H1 (cell line): ENCODE measurements at regions not wholly inside any gene's neighbourhood (a gene's known extent, or its start where the extent isn't known, plus 50 kb on each side); places are given as distances from the start of the nearest gene placed in this dataset.
"Not testable (repeated sequence)": the region's sequence is repeated elsewhere in the genome, so short reads cannot be mapped to it uniquely, and the experiment has no call there.

Source experiments
- CTCF ChIA-PET: fragments of 300-600 bp; sonication (Branson Sonifier 250); formaldehyde crosslinking; loops from one replicate; lab custom pipeline; 2021; ENCODE audit not compliant: partially characterized antibody; lab: Charles Lee
- POLR2A ChIA-PET: fragments of 300-600 bp; sonication (Branson Sonifier 250); formaldehyde crosslinking; loops from one replicate; lab custom pipeline; 2021; ENCODE audit warnings: inconsistent platforms; ENCODE audit not compliant: partially characterized antibody; lab: Charles Lee
- DNase-seq, 2 experiments: peaks; one replicate each; pipeline versions ENCODE4 v3.0.0 to v3.0.0-alpha.2; 2010 to 2022; ENCODE audit warnings: low spot score in 2 of 2, low read depth in 1 of 2, mixed read lengths in 1 of 2
- FAIRE-seq: peaks from 2 replicates; lab custom pipeline; 2011; peaks lifted over from hg19 to GRCh38; lab: Jason Lieb, UNC
- H2AFZ ChIP-seq: 2 replicates; pipeline ENCODE4 v1.8.1; 2012; ENCODE audit warnings: low read length, inconsistent platforms
- H2AK5ac ChIP-seq: 2 replicates; pipeline ENCODE4 v1.6.1; 2013; ENCODE audit warnings: low read depth, low read length
- H2BK120ac ChIP-seq: replicated peaks from 2 replicates; pipeline ENCODE3; 2013; ENCODE audit warnings: low read depth, low read length, inconsistent platforms
- H2BK12ac ChIP-seq: 2 replicates; pipeline ENCODE4 v1.6.1; 2013; ENCODE audit warnings: low read depth, low read length
- H2BK15ac ChIP-seq: 2 replicates; pipeline ENCODE4 v1.6.1; 2013; ENCODE audit warnings: low read length
- H2BK20ac ChIP-seq: 2 replicates; pipeline ENCODE4 v1.6.1; 2013; ENCODE audit warnings: low read length
- H2BK5ac ChIP-seq: 2 replicates; pipeline ENCODE4 v1.6.1; 2013; ENCODE audit warnings: low read depth, low read length
- H3K14ac ChIP-seq: 2 replicates; pipeline ENCODE4 v1.6.1; 2013; ENCODE audit warnings: inconsistent platforms; ENCODE audit not compliant: insufficient read length
- H3K18ac ChIP-seq: 2 replicates; pipeline ENCODE4 v1.6.1; 2013; ENCODE audit warnings: low read length; ENCODE audit errors: extremely low read depth
- H3K23ac ChIP-seq: 2 replicates; pipeline ENCODE4 v1.6.1; 2013; ENCODE audit warnings: inconsistent platforms; ENCODE audit not compliant: insufficient read length
- H3K23me2 ChIP-seq: 2 replicates; pipeline ENCODE4 v1.6.1; 2013; ENCODE audit warnings: low read depth, low read length
- H3K27ac ChIP-seq: 2 replicates; pipeline ENCODE4 v1.6.1; 2011; ENCODE audit warnings: low read depth, low read length, inconsistent platforms
- H3K27me3 ChIP-seq, 4 experiments: replicated peaks in 1 of 4; 1 replicate in 1 of 4; 2 replicates in 3 of 4; pipeline versions ENCODE4 v1.6.1 to v1.8.1; 2011 to 2013; ENCODE audit warnings: low read length in 3 of 4, mild to moderate bottlenecking in 3 of 4, inconsistent platforms in 2 of 4, mixed read lengths in 2 of 4, moderate library complexity in 1 of 4; ENCODE audit not compliant: control insufficient read depth in 3 of 4, insufficient read depth in 3 of 4; ENCODE audit errors: extremely low read depth in 1 of 4
- H3K36me3 ChIP-seq, 4 experiments: 2 replicates each; pipeline versions ENCODE4 v1.6.1 to v1.8.1; 2011 to 2013; ENCODE audit warnings: mild to moderate bottlenecking in 4 of 4, low read length in 3 of 4, moderate library complexity in 2 of 4, control low read depth in 1 of 4, inconsistent platforms in 1 of 4; ENCODE audit not compliant: insufficient read depth in 4 of 4, control insufficient read depth in 2 of 4
- H3K4ac ChIP-seq: replicated peaks from 2 replicates; pipeline ENCODE3; 2013; ENCODE audit warnings: low read length, low read depth, mixed read lengths, inconsistent platforms; ENCODE audit not compliant: insufficient read length
- H3K4me1 ChIP-seq, 4 experiments: replicated peaks in 1 of 4; 1 replicate in 1 of 4; 2 replicates in 3 of 4; pipeline versions ENCODE4 v1.6.1 to v1.8.1; 2011 to 2013; ENCODE audit warnings: low read length in 3 of 4, inconsistent platforms in 2 of 4, mixed read lengths in 1 of 4; ENCODE audit not compliant: insufficient read depth in 4 of 4, control insufficient read depth in 3 of 4
- H3K4me2 ChIP-seq, 2 experiments: 2 replicates each; pipeline versions ENCODE4 v1.6.1 to v1.8.1; 2011 to 2013; ENCODE audit warnings: low read depth in 2 of 2, low read length in 2 of 2, control low read depth in 1 of 2, inconsistent platforms in 1 of 2, mild to moderate bottlenecking in 1 of 2; ENCODE audit not compliant: insufficient read depth in 1 of 2
- H3K4me3 ChIP-seq, 4 experiments: fragments of 200-600, 300-600 bp in 1 of 4; sonication (generic), shearing (Covaris generic), sonication (Bioruptor Twin) in 1 of 4; 2 replicates each; pipeline versions ENCODE4 v1.5.1 to v1.8.1; 2011 to 2016; ENCODE audit warnings: low read length in 4 of 4, low read depth in 3 of 4, control low read depth in 2 of 4, inconsistent platforms in 2 of 4, mild to moderate bottlenecking in 2 of 4, mixed read lengths in 1 of 4, moderate library complexity in 1 of 4; ENCODE audit not compliant: insufficient read depth in 2 of 4; ENCODE audit errors: extremely low read depth in 1 of 4
- H3K56ac ChIP-seq: replicated peaks from 2 replicates; pipeline ENCODE3; 2013; ENCODE audit warnings: low read depth, mild to moderate bottlenecking, mixed read lengths, low read length, inconsistent platforms; ENCODE audit not compliant: insufficient read length
- H3K79me1 ChIP-seq: 2 replicates; pipeline ENCODE4 v1.6.1; 2013; ENCODE audit warnings: low read depth, low read length, control low read depth
- H3K79me2 ChIP-seq, 2 experiments: 2 replicates each; pipeline versions ENCODE4 v1.6.1 to v1.8.1; 2012 to 2013; ENCODE audit warnings: low read length in 2 of 2, mild to moderate bottlenecking in 2 of 2, inconsistent platforms in 1 of 2; ENCODE audit not compliant: insufficient read depth in 2 of 2, control insufficient read depth in 1 of 2
- H3K9ac ChIP-seq, 4 experiments: replicated peaks in 1 of 4; 1 replicate in 1 of 4; 2 replicates in 3 of 4; pipeline versions ENCODE4 v1.6.1 to v1.8.1; 2011 to 2013; ENCODE audit warnings: low read depth in 3 of 4, low read length in 3 of 4, control low read depth in 2 of 4, mild to moderate bottlenecking in 2 of 4, moderate library complexity in 2 of 4, inconsistent platforms in 1 of 4; ENCODE audit errors: extremely low read depth in 1 of 4
- H3K9me3 ChIP-seq, 2 experiments: 2 replicates each; pipeline versions ENCODE4 v1.6.1 to v1.8.1; 2012 to 2013; ENCODE audit warnings: mild to moderate bottlenecking in 2 of 2, moderate library complexity in 2 of 2, control low read depth in 1 of 2, inconsistent platforms in 1 of 2, low read depth in 1 of 2, low read length in 1 of 2, mixed read lengths in 1 of 2; ENCODE audit not compliant: insufficient read depth in 2 of 2
- H4K20me1 ChIP-seq, 2 experiments: replicated peaks in 1 of 2; 2 replicates each; pipeline versions ENCODE3 to v1.8.1; 2011 to 2013; ENCODE audit warnings: inconsistent platforms in 2 of 2, low read length in 2 of 2, mild to moderate bottlenecking in 1 of 2; ENCODE audit not compliant: insufficient read depth in 2 of 2, control insufficient read depth in 1 of 2
- H4K5ac ChIP-seq: 2 replicates; pipeline ENCODE4 v1.6.1; 2013; ENCODE audit warnings: low read length, low read depth, mixed read lengths, inconsistent platforms; ENCODE audit not compliant: insufficient read length
- H4K8ac ChIP-seq: 2 replicates; pipeline ENCODE4 v1.8.0; 2013; ENCODE audit warnings: mild to moderate bottlenecking, moderate library complexity, low read length, inconsistent platforms; ENCODE audit not compliant: insufficient read depth; ENCODE audit errors: extremely low read depth
- H4K91ac ChIP-seq: replicated peaks from 2 replicates; pipeline ENCODE3; 2013; ENCODE audit warnings: low read length, mixed read lengths, inconsistent platforms; ENCODE audit not compliant: insufficient read length
- WGBS, 2 experiments: shearing (Covaris generic) in 1 of 2; methylation state at CpG; one replicate each; pipeline versions ENCODE4 v1.1.6 to v1.1.7; 2013 to 2015; ENCODE audit warnings: low lambda C conversion rate in 2 of 2, mixed read lengths in 2 of 2, inconsistent platforms in 1 of 2, low coverage in 1 of 2, missing lambda C conversion rate in 1 of 2; ENCODE audit not compliant: insufficient replicate concordance in 2 of 2, insufficient coverage in 1 of 2, insufficient read length in 1 of 2; ENCODE audit errors: extremely low coverage in 1 of 2, missing lambda C conversion rate in 1 of 2; 5-methylcytosine and 5-hydroxymethylcytosine counted together

GRCh38 chr18:42381236-42381635 is 426.2 kb downstream of the PIK3C3 start:
- H3K4me1 ChIP-seq, H2BK12ac ChIP-seq, POLR2A ChIA-PET, H4K20me1 ChIP-seq, H3K56ac ChIP-seq, H3K79me2 ChIP-seq, H4K5ac ChIP-seq, H3K23ac ChIP-seq, H3K79me1 ChIP-seq, H3K4ac ChIP-seq, H3K27me3 ChIP-seq, H4K91ac ChIP-seq, H3K9me3 ChIP-seq, H4K8ac ChIP-seq, H2BK20ac ChIP-seq, H2BK5ac ChIP-seq, H3K36me3 ChIP-seq, FAIRE-seq, H3K9ac ChIP-seq, H2BK15ac ChIP-seq, DNase-seq, H3K4me3 ChIP-seq, H3K14ac ChIP-seq, H3K4me2 ChIP-seq, H2AK5ac ChIP-seq, H3K18ac ChIP-seq, H2AFZ ChIP-seq, H3K27ac ChIP-seq, H2BK120ac ChIP-seq, H3K23me2 ChIP-seq: not testable (repeated sequence)
- WGBS, 2 experiments = 92% methylated on average over 8 of the region's 8 CpGs; no CpG with 5 or more reads in 1 of the 2 experiments
- CTCF ChIA-PET = interaction anchor here (1.6 to 1.8 kb wide), 2 partner anchors 20 to 267 kb away, joined by 4 read pairs; no protein-coding TSS in a partner anchor
